ENCODE measurements at regions not wholly inside any gene's neighbourhood (a gene's known extent, or its start where the extent isn't known, plus 50 kb on each side); places are given as distances from the start of the nearest gene placed in this dataset.

DNA sequence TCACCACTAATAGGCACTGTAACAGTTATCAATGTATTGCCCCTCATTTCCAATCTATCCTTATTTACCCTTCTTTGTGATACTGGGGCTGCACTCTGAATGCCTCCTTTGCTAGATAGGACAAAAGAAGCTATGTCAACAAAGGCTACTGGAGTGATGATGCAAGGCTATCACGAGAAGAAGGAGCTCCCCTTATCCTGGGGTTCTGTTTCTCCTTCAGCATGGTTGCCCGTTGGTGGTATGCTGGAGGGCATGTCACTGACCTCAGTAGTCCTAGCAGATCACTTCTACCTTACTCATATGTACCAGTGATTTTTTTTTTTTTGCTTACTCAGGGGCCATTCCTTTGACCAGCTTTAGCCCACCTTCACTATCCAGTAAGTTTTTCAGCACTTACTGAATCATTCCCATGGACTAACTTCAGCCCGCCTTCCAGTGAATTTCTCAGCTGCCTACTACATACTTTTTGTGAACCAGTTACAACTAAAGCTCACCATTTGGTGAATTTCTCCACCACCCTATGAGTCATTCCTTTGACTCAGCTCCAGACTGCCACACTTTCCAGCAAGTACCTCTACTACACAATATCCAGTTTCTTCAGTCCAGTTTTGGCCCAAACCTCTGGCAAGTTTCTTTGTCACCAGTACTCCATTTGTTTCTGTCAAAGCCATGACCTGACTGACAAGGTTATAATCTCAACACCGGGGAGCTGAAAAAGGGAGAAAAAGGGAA is 944.5 kb downstream of the KCNT2 start:
- TF ChIP-seq POLR2A (IDR thresholded peaks at IDR 0.05; ENCODE audit: low read depth, low read length): no peak
- TF ChIP-seq TAF1 (IDR thresholded peaks at IDR 0.05; ENCODE audit: low read depth, low read length): no peak
- TF ChIP-seq POLR2AphosphoS5 (IDR thresholded peaks at IDR 0.05; ENCODE audit: low read depth, low read length): no peak
- no peak for TF ChIP-seq SPI1 (IDR thresholded peaks at IDR 0.05; ENCODE audit: low read depth, low read length)
- no peak for TF ChIP-seq PAX5 (IDR thresholded peaks at IDR 0.05; ENCODE audit: insufficient read depth, low read length, severe bottlenecking)
